ENCODE measurements at regions not wholly inside any gene's neighbourhood (a gene's known extent, or its start where the extent isn't known, plus 50 kb on each side); places are given as distances from the start of the nearest gene placed in this dataset.

DNA sequence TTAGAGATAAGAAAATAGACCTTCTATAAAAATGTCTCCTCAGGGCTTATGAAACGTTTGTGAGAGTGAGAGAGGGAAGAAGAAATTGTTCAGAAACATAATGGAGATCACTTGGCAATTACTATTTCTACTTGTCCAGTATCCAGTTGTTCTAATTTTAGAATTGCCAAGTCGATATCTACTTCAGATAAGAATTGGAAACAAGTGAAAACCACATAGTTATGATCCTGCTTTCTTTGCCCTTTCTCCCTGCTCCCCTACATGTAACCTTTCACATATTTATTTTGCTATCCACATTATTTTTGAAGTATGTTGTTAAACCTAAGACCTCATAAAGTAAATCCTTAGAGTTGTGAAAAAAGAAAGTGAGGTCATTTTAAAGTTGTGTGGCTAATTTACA is 1154.7 kb upstream of the ADGRL2 start:
- WGBS = 11% methylated on average over 2 of the region's 2 CpGs

DNA sequence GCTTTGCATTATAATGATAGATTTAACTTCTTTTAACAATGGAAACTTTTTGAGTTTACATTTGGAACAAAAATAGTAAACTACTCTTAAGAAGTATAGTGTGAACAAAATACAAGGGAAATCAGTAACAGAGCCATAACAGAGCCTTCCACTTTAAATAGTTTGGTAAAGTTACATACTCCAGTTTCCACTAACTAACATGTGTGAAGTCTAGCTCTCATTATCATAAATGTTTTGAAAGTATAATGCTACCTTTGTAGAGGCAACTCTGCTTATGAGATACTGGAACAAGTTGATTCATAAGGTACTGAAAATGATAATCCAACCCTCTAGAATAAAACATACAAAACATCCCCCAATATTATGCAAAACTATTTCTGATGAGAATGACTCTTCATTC is 1155.1 kb upstream of the ADGRL2 start:
- DNase-seq (ENCODE audit: low spot score) = no peak

More for the DNA sequence above, 1154.7 kb upstream of the ADGRL2 start:
- Histone ChIP-seq H3K9me3 (ENCODE audit: control insufficient read depth in 4 of 4, low read length in 3 of 4) (peaks cover 0 to 2% (median 0%) of the 10 kb centered on the region in 4 donors), H3K36me3 (ENCODE audit: control insufficient read depth in 4 of 4, insufficient read depth in 3 of 4, low read depth in 1 of 4, low read length in 3 of 4) (no peaks in the 10 kb centered on the region), H3K27me3 (ENCODE audit: control insufficient read depth in 4 of 4, insufficient read depth in 4 of 4, low read length in 3 of 4) (no peaks in the 10 kb centered on the region), H3K27ac (ENCODE audit: low read depth in 1 of 2, low read length in 2 of 2) (peak overlapping the region in 1 of 2 donors; percentile 20), H3K9ac (ENCODE audit: low read depth in 1 of 2, low read length in 2 of 2) (no peak overlapping the region), H3K4me1 (ENCODE audit: control insufficient read depth in 4 of 4, insufficient read depth in 4 of 4, low read length in 3 of 4) (peaks cover 0 to 3% (median 0%) of the 10 kb centered on the region in 4 donors), H3K4me3 (ENCODE audit: low read depth in 1 of 3, low read length in 3 of 3) (no peak overlapping the region)
- DNase-seq (ENCODE audit: low spot score) = no peak
- TF ChIP-seq RXRA (IDR thresholded peaks at IDR 0.05) (peak in 1 of 2 donors; percentile 7), RAD21 (IDR thresholded peaks at IDR 0.05) (no peak), GABPA (IDR thresholded peaks at IDR 0.05 in 1 of 2, conservative IDR thresholded peaks at IDR 0.05 in 1 of 2) (no peak)
- TF ChIP-seq, protein P1, sequence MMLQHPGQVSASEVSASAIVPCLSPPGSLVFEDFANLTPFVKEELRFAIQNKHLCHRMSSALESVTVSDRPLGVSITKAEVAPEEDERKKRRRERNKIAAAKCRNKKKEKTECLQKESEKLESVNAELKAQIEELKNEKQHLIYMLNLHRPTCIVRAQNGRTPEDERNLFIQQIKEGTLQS (IDR thresholded peaks at IDR 0.05) = no peak

DNA sequence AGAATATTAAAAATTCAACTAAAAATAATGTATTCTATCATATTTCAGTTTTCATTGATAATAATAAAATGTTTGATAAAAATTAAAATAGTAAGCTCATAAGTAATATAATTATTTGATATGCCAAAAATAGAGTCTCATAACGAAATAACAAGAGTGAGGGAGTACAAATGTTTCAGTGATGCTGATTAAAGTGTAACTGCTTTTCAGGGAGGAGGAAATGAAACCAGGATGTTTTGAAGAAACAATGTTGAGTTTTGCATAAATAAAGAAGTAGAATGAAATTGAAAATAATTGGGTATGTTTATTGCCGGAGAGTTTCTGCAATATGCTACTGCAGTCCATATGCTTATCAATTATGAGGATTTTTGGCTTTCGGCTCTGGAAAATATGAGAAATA is 1159.8 kb upstream of the ADGRL2 start:
- H3K27me3 ChIP-seq (ENCODE audit: control insufficient read depth in 4 of 4, insufficient read depth in 4 of 4, low read length in 3 of 4) = no peaks in the 10 kb centered on the region
- WGBS = 86% methylated on average over 3 of the region's 3 CpGs
- no peaks in the 10 kb centered on the region for H3K4me1 ChIP-seq (ENCODE audit: control insufficient read depth in 4 of 4, insufficient read depth in 4 of 4, low read length in 3 of 4)
- no peaks in the 10 kb centered on the region for H3K36me3 ChIP-seq (ENCODE audit: control insufficient read depth in 4 of 4, insufficient read depth in 3 of 4, low read depth in 1 of 4, low read length in 3 of 4)
- no peak overlapping the region for H3K27ac ChIP-seq (ENCODE audit: low read depth in 1 of 2, low read length in 2 of 2)
- H3K9ac ChIP-seq (ENCODE audit: low read depth in 1 of 2, low read length in 2 of 2) = no peak overlapping the region
- H3K4me3 ChIP-seq (ENCODE audit: low read depth in 1 of 3, low read length in 3 of 3) = no peak overlapping the region
- DNase-seq (ENCODE audit: low spot score) = no peak
- no peaks in the 10 kb centered on the region for H3K9me3 ChIP-seq (ENCODE audit: control insufficient read depth in 4 of 4, low read length in 3 of 4)
- no peak for TF ChIP-seq EGR1 (IDR thresholded peaks at IDR 0.05; ENCODE audit: low read depth in 2 of 2)
- TF ChIP-seq GABPA (IDR thresholded peaks at IDR 0.05 in 1 of 2, conservative IDR thresholded peaks at IDR 0.05 in 1 of 2) = no peak
- no peak for TF ChIP-seq FOXA2 (IDR thresholded peaks at IDR 0.05)
- TF ChIP-seq JUND (IDR thresholded peaks at IDR 0.05) = no peak
- no peak for TF ChIP-seq SP1 (IDR thresholded peaks at IDR 0.05)
- TF ChIP-seq, protein P2, sequence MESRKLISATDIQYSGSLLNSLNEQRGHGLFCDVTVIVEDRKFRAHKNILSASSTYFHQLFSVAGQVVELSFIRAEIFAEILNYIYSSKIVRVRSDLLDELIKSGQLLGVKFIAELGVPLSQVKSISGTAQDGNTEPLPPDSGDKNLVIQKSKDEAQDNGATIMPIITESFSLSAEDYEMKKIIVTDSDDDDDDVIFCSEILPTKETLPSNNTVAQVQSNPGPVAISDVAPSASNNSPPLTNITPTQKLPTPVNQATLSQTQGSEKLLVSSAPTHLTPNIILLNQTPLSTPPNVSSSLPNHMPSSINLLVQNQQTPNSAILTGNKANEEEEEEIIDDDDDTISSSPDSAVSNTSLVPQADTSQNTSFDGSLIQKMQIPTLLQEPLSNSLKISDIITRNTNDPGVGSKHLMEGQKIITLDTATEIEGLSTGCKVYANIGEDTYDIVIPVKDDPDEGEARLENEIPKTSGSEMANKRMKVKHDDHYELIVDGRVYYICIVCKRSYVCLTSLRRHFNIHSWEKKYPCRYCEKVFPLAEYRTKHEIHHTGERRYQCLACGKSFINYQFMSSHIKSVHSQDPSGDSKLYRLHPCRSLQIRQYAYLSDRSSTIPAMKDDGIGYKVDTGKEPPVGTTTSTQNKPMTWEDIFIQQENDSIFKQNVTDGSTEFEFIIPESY (IDR thresholded peaks at IDR 0.05) = no peak
- TF ChIP-seq RXRA (IDR thresholded peaks at IDR 0.05) = no peak
- TF ChIP-seq HNF4G (IDR thresholded peaks at IDR 0.05) = no peak
- no peak for TF ChIP-seq NR2F2 (IDR thresholded peaks at IDR 0.05)
- no peak for TF ChIP-seq HNF4A (conservative IDR thresholded peaks at IDR 0.05)
- TF ChIP-seq FOXA1 (IDR thresholded peaks at IDR 0.05) = no peak

More for the DNA sequence above, 1155.1 kb upstream of the ADGRL2 start:
- H3K36me3 ChIP-seq (ENCODE audit: control insufficient read depth in 4 of 4, insufficient read depth in 3 of 4, low read depth in 1 of 4, low read length in 3 of 4) = no peaks in the 10 kb centered on the region
- peaks cover 0 to 3% (median 0%) of the 10 kb centered on the region in 4 donors for H3K4me1 ChIP-seq (ENCODE audit: control insufficient read depth in 4 of 4, insufficient read depth in 4 of 4, low read length in 3 of 4)
- no peaks in the 10 kb centered on the region for H3K27me3 ChIP-seq (ENCODE audit: control insufficient read depth in 4 of 4, insufficient read depth in 4 of 4, low read length in 3 of 4)
- H3K4me3 ChIP-seq (ENCODE audit: low read depth in 1 of 3, low read length in 3 of 3) = no peak overlapping the region
- no peak overlapping the region for H3K9ac ChIP-seq (ENCODE audit: low read depth in 1 of 2, low read length in 2 of 2)
- TF ChIP-seq EGR1 (IDR thresholded peaks at IDR 0.05; ENCODE audit: low read depth in 2 of 2) (no peak), NR2F2 (IDR thresholded peaks at IDR 0.05) (no peak), JUND (IDR thresholded peaks at IDR 0.05) (no peak), GABPA (IDR thresholded peaks at IDR 0.05 in 1 of 2, conservative IDR thresholded peaks at IDR 0.05 in 1 of 2) (no peak), RAD21 (IDR thresholded peaks at IDR 0.05) (no peak), HNF4A (conservative IDR thresholded peaks at IDR 0.05) (no peak), TAF1 (conservative IDR thresholded peaks at IDR 0.05) (no peak)
- TF ChIP-seq, protein P3, sequence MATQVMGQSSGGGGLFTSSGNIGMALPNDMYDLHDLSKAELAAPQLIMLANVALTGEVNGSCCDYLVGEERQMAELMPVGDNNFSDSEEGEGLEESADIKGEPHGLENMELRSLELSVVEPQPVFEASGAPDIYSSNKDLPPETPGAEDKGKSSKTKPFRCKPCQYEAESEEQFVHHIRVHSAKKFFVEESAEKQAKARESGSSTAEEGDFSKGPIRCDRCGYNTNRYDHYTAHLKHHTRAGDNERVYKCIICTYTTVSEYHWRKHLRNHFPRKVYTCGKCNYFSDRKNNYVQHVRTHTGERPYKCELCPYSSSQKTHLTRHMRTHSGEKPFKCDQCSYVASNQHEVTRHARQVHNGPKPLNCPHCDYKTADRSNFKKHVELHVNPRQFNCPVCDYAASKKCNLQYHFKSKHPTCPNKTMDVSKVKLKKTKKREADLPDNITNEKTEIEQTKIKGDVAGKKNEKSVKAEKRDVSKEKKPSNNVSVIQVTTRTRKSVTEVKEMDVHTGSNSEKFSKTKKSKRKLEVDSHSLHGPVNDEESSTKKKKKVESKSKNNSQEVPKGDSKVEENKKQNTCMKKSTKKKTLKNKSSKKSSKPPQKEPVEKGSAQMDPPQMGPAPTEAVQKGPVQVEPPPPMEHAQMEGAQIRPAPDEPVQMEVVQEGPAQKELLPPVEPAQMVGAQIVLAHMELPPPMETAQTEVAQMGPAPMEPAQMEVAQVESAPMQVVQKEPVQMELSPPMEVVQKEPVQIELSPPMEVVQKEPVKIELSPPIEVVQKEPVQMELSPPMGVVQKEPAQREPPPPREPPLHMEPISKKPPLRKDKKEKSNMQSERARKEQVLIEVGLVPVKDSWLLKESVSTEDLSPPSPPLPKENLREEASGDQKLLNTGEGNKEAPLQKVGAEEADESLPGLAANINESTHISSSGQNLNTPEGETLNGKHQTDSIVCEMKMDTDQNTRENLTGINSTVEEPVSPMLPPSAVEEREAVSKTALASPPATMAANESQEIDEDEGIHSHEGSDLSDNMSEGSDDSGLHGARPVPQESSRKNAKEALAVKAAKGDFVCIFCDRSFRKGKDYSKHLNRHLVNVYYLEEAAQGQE (IDR thresholded peaks at IDR 0.05) = no peak
- TF ChIP-seq, protein P2 (IDR thresholded peaks at IDR 0.05) = no peak
- peaks cover 0 to 2% (median 0%) of the 10 kb centered on the region in 4 donors for H3K9me3 ChIP-seq (ENCODE audit: control insufficient read depth in 4 of 4, low read length in 3 of 4)
- H3K27ac ChIP-seq (ENCODE audit: low read depth in 1 of 2, low read length in 2 of 2) = no peak overlapping the region

Data from liver (tissue), 7 donors.